ENCODE measurements at regions not wholly inside any gene's neighbourhood (a gene's known extent, or its start where the extent isn't known, plus 50 kb on each side); places are given as distances from the start of the nearest gene placed in this dataset.
A peak's percentile ranks its signal among the peaks of the same experiment; 100 is the strongest.
"Not testable (repeated sequence)": the region's sequence is repeated elsewhere in the genome, so short reads cannot be mapped to it uniquely, and the experiment has no call there.

- no peak for DNase-seq
Observed at GRCh38 chr1:244302876-244303609, 148.7 kb downstream of the ADSS2 start.

GRCh38 chr1:244303610-244303969 is 148.1 kb downstream of the ADSS2 start:
- no peak for DNase-seq

GRCh38 chr1:244304156-244304555 is 147.6 kb downstream of the ADSS2 start:
- DNase-seq, result no peak

GRCh38 chr1:244304656-244305055 is 147.1 kb downstream of the ADSS2 start:
- no peak for DNase-seq

- DNase-seq, result no peak
Observed at GRCh38 chr1:244305776-244306341, 145.8 kb downstream of the ADSS2 start.

GRCh38 chr1:244306544-244306943 is 145.2 kb downstream of the ADSS2 start:
- DNase-seq, result no peak

GRCh38 chr1:244309191-244309590 is 142.5 kb downstream of the ADSS2 start:
- DNase-seq, result not testable (repeated sequence)

GRCh38 chr1:244311784-244312532 is 139.8 kb downstream of the ADSS2 start:
- no peak for DNase-seq

- no peak for DNase-seq
Observed at GRCh38 chr1:244313346-244313745, 138.4 kb downstream of the ADSS2 start.

GRCh38 chr1:244314921-244315559 is 136.7 kb downstream of the ADSS2 start:
- DNase-seq, result no peak

GRCh38 chr1:244315996-244316395 is 135.7 kb downstream of the ADSS2 start:
- DNase-seq, result no peak

GRCh38 chr1:244316407-244316806 is 135.3 kb downstream of the ADSS2 start:
- no peak for DNase-seq

- DNase-seq, result no peak
Observed at GRCh38 chr1:244316986-244317655, 134.6 kb downstream of the ADSS2 start.

GRCh38 chr1:244318078-244318477 is 133.6 kb downstream of the ADSS2 start:
- no peak for DNase-seq

GRCh38 chr1:244318512-244318911 is 133.2 kb downstream of the ADSS2 start:
- DNase-seq, result no peak

GRCh38 chr1:244319283-244320132 is 132.2 kb downstream of the ADSS2 start:
- DNase-seq, result no peak

- no peak for DNase-seq
Observed at GRCh38 chr1:244322181-244322580, 129.5 kb downstream of the ADSS2 start.

- no peak for DNase-seq
Observed at GRCh38 chr1:244322791-244323521, 128.8 kb downstream of the ADSS2 start.

GRCh38 chr1:244324176-244324883 is 127.4 kb downstream of the ADSS2 start:
- DNase-seq, result no peak

GRCh38 chr1:244325056-244325758 is 126.5 kb downstream of the ADSS2 start:
- DNase-seq, result peak in 1 of 6 experiments; percentile 32
